H1 (cell line): ENCODE measurements at regions not wholly inside any gene's neighbourhood (a gene's known extent, or its start where the extent isn't known, plus 50 kb on each side); places are given as distances from the start of the nearest gene placed in this dataset.

Source experiments
- CTCF ChIA-PET: fragments of 300-600 bp; sonication (Branson Sonifier 250); formaldehyde crosslinking; loops from one replicate; lab custom pipeline; 2021; ENCODE audit not compliant: partially characterized antibody; lab: Charles Lee
- POLR2A ChIA-PET: fragments of 300-600 bp; sonication (Branson Sonifier 250); formaldehyde crosslinking; loops from one replicate; lab custom pipeline; 2021; ENCODE audit warnings: inconsistent platforms; ENCODE audit not compliant: partially characterized antibody; lab: Charles Lee
- DNase-seq, 2 experiments: peaks; one replicate each; pipeline versions ENCODE4 v3.0.0 to v3.0.0-alpha.2; 2010 to 2022; ENCODE audit warnings: low spot score in 2 of 2, low read depth in 1 of 2, mixed read lengths in 1 of 2
- FAIRE-seq: peaks from 2 replicates; lab custom pipeline; 2011; peaks lifted over from hg19 to GRCh38; lab: Jason Lieb, UNC
- H2AFZ ChIP-seq: 2 replicates; pipeline ENCODE4 v1.8.1; 2012; ENCODE audit warnings: low read length, inconsistent platforms
- H2AK5ac ChIP-seq: 2 replicates; pipeline ENCODE4 v1.6.1; 2013; ENCODE audit warnings: low read depth, low read length
- H2BK120ac ChIP-seq: replicated peaks from 2 replicates; pipeline ENCODE3; 2013; ENCODE audit warnings: low read depth, low read length, inconsistent platforms
- H2BK12ac ChIP-seq: 2 replicates; pipeline ENCODE4 v1.6.1; 2013; ENCODE audit warnings: low read depth, low read length
- H2BK15ac ChIP-seq: 2 replicates; pipeline ENCODE4 v1.6.1; 2013; ENCODE audit warnings: low read length
- H2BK20ac ChIP-seq: 2 replicates; pipeline ENCODE4 v1.6.1; 2013; ENCODE audit warnings: low read length
- H2BK5ac ChIP-seq: 2 replicates; pipeline ENCODE4 v1.6.1; 2013; ENCODE audit warnings: low read depth, low read length
- H3K14ac ChIP-seq: 2 replicates; pipeline ENCODE4 v1.6.1; 2013; ENCODE audit warnings: inconsistent platforms; ENCODE audit not compliant: insufficient read length
- H3K18ac ChIP-seq: 2 replicates; pipeline ENCODE4 v1.6.1; 2013; ENCODE audit warnings: low read length; ENCODE audit errors: extremely low read depth
- H3K23ac ChIP-seq: 2 replicates; pipeline ENCODE4 v1.6.1; 2013; ENCODE audit warnings: inconsistent platforms; ENCODE audit not compliant: insufficient read length
- H3K23me2 ChIP-seq: 2 replicates; pipeline ENCODE4 v1.6.1; 2013; ENCODE audit warnings: low read depth, low read length
- H3K27ac ChIP-seq: 2 replicates; pipeline ENCODE4 v1.6.1; 2011; ENCODE audit warnings: low read depth, low read length, inconsistent platforms
- H3K27me3 ChIP-seq, 4 experiments: replicated peaks in 1 of 4; 1 replicate in 1 of 4; 2 replicates in 3 of 4; pipeline versions ENCODE4 v1.6.1 to v1.8.1; 2011 to 2013; ENCODE audit warnings: low read length in 3 of 4, mild to moderate bottlenecking in 3 of 4, inconsistent platforms in 2 of 4, mixed read lengths in 2 of 4, moderate library complexity in 1 of 4; ENCODE audit not compliant: control insufficient read depth in 3 of 4, insufficient read depth in 3 of 4; ENCODE audit errors: extremely low read depth in 1 of 4
- H3K36me3 ChIP-seq, 4 experiments: 2 replicates each; pipeline versions ENCODE4 v1.6.1 to v1.8.1; 2011 to 2013; ENCODE audit warnings: mild to moderate bottlenecking in 4 of 4, low read length in 3 of 4, moderate library complexity in 2 of 4, control low read depth in 1 of 4, inconsistent platforms in 1 of 4; ENCODE audit not compliant: insufficient read depth in 4 of 4, control insufficient read depth in 2 of 4
- H3K4ac ChIP-seq: replicated peaks from 2 replicates; pipeline ENCODE3; 2013; ENCODE audit warnings: low read length, low read depth, mixed read lengths, inconsistent platforms; ENCODE audit not compliant: insufficient read length
- H3K4me1 ChIP-seq, 4 experiments: replicated peaks in 1 of 4; 1 replicate in 1 of 4; 2 replicates in 3 of 4; pipeline versions ENCODE4 v1.6.1 to v1.8.1; 2011 to 2013; ENCODE audit warnings: low read length in 3 of 4, inconsistent platforms in 2 of 4, mixed read lengths in 1 of 4; ENCODE audit not compliant: insufficient read depth in 4 of 4, control insufficient read depth in 3 of 4
- H3K4me2 ChIP-seq, 2 experiments: 2 replicates each; pipeline versions ENCODE4 v1.6.1 to v1.8.1; 2011 to 2013; ENCODE audit warnings: low read depth in 2 of 2, low read length in 2 of 2, control low read depth in 1 of 2, inconsistent platforms in 1 of 2, mild to moderate bottlenecking in 1 of 2; ENCODE audit not compliant: insufficient read depth in 1 of 2
- H3K4me3 ChIP-seq, 4 experiments: fragments of 200-600, 300-600 bp in 1 of 4; sonication (generic), shearing (Covaris generic), sonication (Bioruptor Twin) in 1 of 4; 2 replicates each; pipeline versions ENCODE4 v1.5.1 to v1.8.1; 2011 to 2016; ENCODE audit warnings: low read length in 4 of 4, low read depth in 3 of 4, control low read depth in 2 of 4, inconsistent platforms in 2 of 4, mild to moderate bottlenecking in 2 of 4, mixed read lengths in 1 of 4, moderate library complexity in 1 of 4; ENCODE audit not compliant: insufficient read depth in 2 of 4; ENCODE audit errors: extremely low read depth in 1 of 4
- H3K56ac ChIP-seq: replicated peaks from 2 replicates; pipeline ENCODE3; 2013; ENCODE audit warnings: low read depth, mild to moderate bottlenecking, mixed read lengths, low read length, inconsistent platforms; ENCODE audit not compliant: insufficient read length
- H3K79me1 ChIP-seq: 2 replicates; pipeline ENCODE4 v1.6.1; 2013; ENCODE audit warnings: low read depth, low read length, control low read depth
- H3K79me2 ChIP-seq, 2 experiments: 2 replicates each; pipeline versions ENCODE4 v1.6.1 to v1.8.1; 2012 to 2013; ENCODE audit warnings: low read length in 2 of 2, mild to moderate bottlenecking in 2 of 2, inconsistent platforms in 1 of 2; ENCODE audit not compliant: insufficient read depth in 2 of 2, control insufficient read depth in 1 of 2
- H3K9ac ChIP-seq, 4 experiments: replicated peaks in 1 of 4; 1 replicate in 1 of 4; 2 replicates in 3 of 4; pipeline versions ENCODE4 v1.6.1 to v1.8.1; 2011 to 2013; ENCODE audit warnings: low read depth in 3 of 4, low read length in 3 of 4, control low read depth in 2 of 4, mild to moderate bottlenecking in 2 of 4, moderate library complexity in 2 of 4, inconsistent platforms in 1 of 4; ENCODE audit errors: extremely low read depth in 1 of 4
- H3K9me3 ChIP-seq, 2 experiments: 2 replicates each; pipeline versions ENCODE4 v1.6.1 to v1.8.1; 2012 to 2013; ENCODE audit warnings: mild to moderate bottlenecking in 2 of 2, moderate library complexity in 2 of 2, control low read depth in 1 of 2, inconsistent platforms in 1 of 2, low read depth in 1 of 2, low read length in 1 of 2, mixed read lengths in 1 of 2; ENCODE audit not compliant: insufficient read depth in 2 of 2
- H4K20me1 ChIP-seq, 2 experiments: replicated peaks in 1 of 2; 2 replicates each; pipeline versions ENCODE3 to v1.8.1; 2011 to 2013; ENCODE audit warnings: inconsistent platforms in 2 of 2, low read length in 2 of 2, mild to moderate bottlenecking in 1 of 2; ENCODE audit not compliant: insufficient read depth in 2 of 2, control insufficient read depth in 1 of 2
- H4K5ac ChIP-seq: 2 replicates; pipeline ENCODE4 v1.6.1; 2013; ENCODE audit warnings: low read length, low read depth, mixed read lengths, inconsistent platforms; ENCODE audit not compliant: insufficient read length
- H4K8ac ChIP-seq: 2 replicates; pipeline ENCODE4 v1.8.0; 2013; ENCODE audit warnings: mild to moderate bottlenecking, moderate library complexity, low read length, inconsistent platforms; ENCODE audit not compliant: insufficient read depth; ENCODE audit errors: extremely low read depth
- H4K91ac ChIP-seq: replicated peaks from 2 replicates; pipeline ENCODE3; 2013; ENCODE audit warnings: low read length, mixed read lengths, inconsistent platforms; ENCODE audit not compliant: insufficient read length
- BRCA1 ChIP-seq: IDR thresholded peaks from 2 replicates; pipeline ENCODE4 v1.6.1; 2012; ENCODE audit warnings: low read depth, low read length, improper control_type of control experiment
- HDAC6 ChIP-seq: IDR thresholded peaks from one replicate; pipeline ENCODE4 v1.7.1; 2012; ENCODE audit warnings: low read depth, mild to moderate bottlenecking, inconsistent platforms, low read length, moderate library complexity
- POLR2AphosphoS5 ChIP-seq: IDR thresholded peaks from 2 replicates; pipeline ENCODE4 v1.6.1; 2011; ENCODE audit warnings: low read depth, low read length
- TBP ChIP-seq: IDR thresholded peaks from 2 replicates; pipeline ENCODE4 v1.6.1; 2011; ENCODE audit warnings: low read depth, low read length, improper control_type of control experiment
- TEAD4 ChIP-seq: IDR thresholded peaks from 2 replicates; pipeline ENCODE4 v1.6.1; 2012; ENCODE audit warnings: low read depth, low read length, inconsistent platforms, mixed read lengths
- WGBS, 2 experiments: shearing (Covaris generic) in 1 of 2; methylation state at CpG; one replicate each; pipeline versions ENCODE4 v1.1.6 to v1.1.7; 2013 to 2015; ENCODE audit warnings: low lambda C conversion rate in 2 of 2, mixed read lengths in 2 of 2, inconsistent platforms in 1 of 2, low coverage in 1 of 2, missing lambda C conversion rate in 1 of 2; ENCODE audit not compliant: insufficient replicate concordance in 2 of 2, insufficient coverage in 1 of 2, insufficient read length in 1 of 2; ENCODE audit errors: extremely low coverage in 1 of 2, missing lambda C conversion rate in 1 of 2; 5-methylcytosine and 5-hydroxymethylcytosine counted together
- TF ChIP-seq, protein P1 (sequence below): IDR thresholded peaks from 2 replicates; pipeline ENCODE4 v1.6.1; 2011; ENCODE audit warnings: low read length, improper control_type of control experiment

DNA sequence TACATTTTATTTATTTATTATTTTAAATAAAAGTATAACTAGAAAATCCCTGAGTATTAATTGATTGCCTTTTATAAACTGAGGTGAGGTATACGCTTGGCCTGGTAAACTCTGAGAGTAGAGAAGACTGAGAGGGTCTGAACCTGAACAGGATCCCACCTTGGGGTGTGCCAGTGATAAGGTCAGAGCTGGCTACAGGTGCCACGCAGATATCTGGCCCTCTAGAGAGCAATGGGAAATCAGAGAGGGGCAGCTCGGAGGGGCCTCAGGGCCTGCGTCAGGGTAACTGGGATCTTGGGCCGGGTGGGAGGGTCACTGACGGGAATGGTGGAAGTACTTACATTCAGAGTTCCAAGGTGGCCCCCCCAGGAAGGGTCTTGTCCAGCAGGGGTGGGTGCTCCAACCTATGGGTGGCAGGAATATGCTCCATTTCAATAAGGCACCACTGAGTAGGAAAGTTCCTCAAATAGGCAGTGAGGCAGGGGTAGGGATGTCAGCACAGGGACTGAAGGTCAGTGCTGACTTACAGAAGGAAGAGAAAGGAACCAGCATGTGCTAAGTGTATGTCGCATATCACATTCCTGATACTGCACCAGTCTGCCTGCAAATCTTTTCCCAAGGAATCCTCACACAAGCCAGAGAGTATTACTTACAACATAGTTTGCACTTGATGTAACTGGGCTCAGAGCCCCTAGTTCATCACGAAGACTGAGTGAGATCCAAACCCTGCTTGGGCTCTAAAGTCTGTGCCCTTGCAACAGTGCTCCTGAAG lies 706.0 kb upstream of the RAB6C start:
- no peaks in the 10 kb centered on the region for H3K79me1 ChIP-seq
- ChIA-PET CTCF (interaction anchor here (1.4 kb wide), 1 partner anchor 19 kb away, joined by 3 read pairs; no protein-coding TSS in a partner anchor), POLR2A (no interaction called here)
- H4K5ac ChIP-seq = no peak overlapping the region
- TF ChIP-seq BRCA1 (no peak), HDAC6 (no peak), POLR2AphosphoS5 (no peak), TEAD4 (no peak), TBP (no peak)
- TF ChIP-seq, protein P1, sequence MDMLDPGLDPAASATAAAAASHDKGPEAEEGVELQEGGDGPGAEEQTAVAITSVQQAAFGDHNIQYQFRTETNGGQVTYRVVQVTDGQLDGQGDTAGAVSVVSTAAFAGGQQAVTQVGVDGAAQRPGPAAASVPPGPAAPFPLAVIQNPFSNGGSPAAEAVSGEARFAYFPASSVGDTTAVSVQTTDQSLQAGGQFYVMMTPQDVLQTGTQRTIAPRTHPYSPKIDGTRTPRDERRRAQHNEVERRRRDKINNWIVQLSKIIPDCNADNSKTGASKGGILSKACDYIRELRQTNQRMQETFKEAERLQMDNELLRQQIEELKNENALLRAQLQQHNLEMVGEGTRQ = no peak
- H3K23me2 ChIP-seq = no peaks in the 10 kb centered on the region
- H3K4me3 ChIP-seq = no peak overlapping the region
- no peak overlapping the region for H2BK5ac ChIP-seq
- no peak overlapping the region for H2AK5ac ChIP-seq
- no peak overlapping the region for H3K4me2 ChIP-seq
- H2BK120ac ChIP-seq = no peak overlapping the region
- no peak overlapping the region for H2AFZ ChIP-seq
- no peaks in the 10 kb centered on the region for H3K36me3 ChIP-seq
- no peaks in the 10 kb centered on the region for H3K4me1 ChIP-seq
- H3K14ac ChIP-seq = no peak overlapping the region
- H3K27ac ChIP-seq = no peak overlapping the region
- H3K56ac ChIP-seq = no peak overlapping the region
- no peak overlapping the region; the same call in 1 of the 2 replicates for H4K8ac ChIP-seq
- H3K9ac ChIP-seq = no peak overlapping the region
- no peak overlapping the region for H2BK20ac ChIP-seq
- 93% methylated on average over 8 of the region's 8 CpGs; no CpG with 5 or more reads in 1 of the 2 experiments for WGBS, 2 experiments
- H2BK12ac ChIP-seq = no peak overlapping the region
- H4K20me1 ChIP-seq = no peaks in the 10 kb centered on the region
- no peaks in the 10 kb centered on the region for H3K27me3 ChIP-seq
- no peak overlapping the region for H2BK15ac ChIP-seq
- no peak overlapping the region for H3K18ac ChIP-seq
- FAIRE-seq (no peak), DNase-seq (no peak)
- H3K9me3 ChIP-seq = peaks cover 0 to 4% of the 10 kb centered on the region in 2 experiments; a peak in 1 of 4 replicates
- no peak overlapping the region for H4K91ac ChIP-seq
- no peak overlapping the region for H3K23ac ChIP-seq
- no peak overlapping the region for H3K4ac ChIP-seq
- H3K79me2 ChIP-seq = no peaks in the 10 kb centered on the region
